Loucy (cell line): ENCODE measurements at regions not wholly inside any gene's neighbourhood (a gene's known extent, or its start where the extent isn't known, plus 50 kb on each side); places are given as distances from the start of the nearest gene placed in this dataset.

Experiments used
- H2AFZ ChIP-seq: fragments of 200-600 bp; sonication (generic); 2 replicates; pipeline ENCODE4 v1.6.0; 2016; ENCODE audit warnings: antibody characterized with exemption, mild to moderate bottlenecking, low read length, moderate library complexity
- H3F3A ChIP-seq: fragments of 200-600 bp; 2 replicates; pipeline ENCODE4 v1.6.0; 2016; ENCODE audit warnings: antibody characterized with exemption, low read depth, mild to moderate bottlenecking
- H3K27me3 ChIP-seq: fragments of 200-600 bp; sonication (generic); 2 replicates; pipeline ENCODE4 v1.6.1; 2014; ENCODE audit warnings: low read length, mild to moderate bottlenecking; ENCODE audit not compliant: insufficient read depth, poor library complexity, severe bottlenecking
- H3K36me3 ChIP-seq: fragments of 200-600 bp; sonication (generic); 2 replicates; pipeline ENCODE4 v1.6.1; 2016; ENCODE audit warnings: low read length; ENCODE audit not compliant: insufficient read depth
- H3K4me1 ChIP-seq: fragments of 200-600 bp; sonication (generic); 2 replicates; pipeline ENCODE4 v1.5.1; 2014; ENCODE audit warnings: low read length, mild to moderate bottlenecking; ENCODE audit not compliant: insufficient read depth, poor library complexity, severe bottlenecking
- H3K4me2 ChIP-seq: fragments of 200-600 bp; sonication (generic); 2 replicates; pipeline ENCODE4 v1.6.0; 2014; ENCODE audit warnings: antibody characterized with exemption, low read length, low read depth, mild to moderate bottlenecking; ENCODE audit not compliant: poor library complexity, severe bottlenecking
- H3K4me3 ChIP-seq: fragments of 200-600 bp; sonication (generic); 2 replicates; pipeline ENCODE4 v1.5.1; 2014; ENCODE audit warnings: low read length, mild to moderate bottlenecking, mixed read lengths; ENCODE audit not compliant: poor library complexity, severe bottlenecking
- H3K79me2 ChIP-seq: fragments of 200-600 bp; sonication (generic); 2 replicates; pipeline ENCODE4 v1.6.1; 2014; ENCODE audit warnings: low read length; ENCODE audit not compliant: insufficient read depth
- H3K9ac ChIP-seq: fragments of 200-600 bp; sonication (generic); 2 replicates; pipeline ENCODE4 v1.6.0; 2014; ENCODE audit warnings: mild to moderate bottlenecking, low read depth, low read length, moderate library complexity; ENCODE audit not compliant: poor library complexity, severe bottlenecking
- H3K9me2 ChIP-seq: fragments of 200-600 bp; sonication (generic); replicated peaks from 2 replicates; pipeline ENCODE4 v1.6.1; 2016; ENCODE audit warnings: low read depth, low read length, mixed read lengths
- H3K9me3 ChIP-seq: fragments of 200-600 bp; sonication (generic); 2 replicates; pipeline ENCODE4 v1.6.1; 2014; ENCODE audit warnings: mild to moderate bottlenecking, antibody characterized with exemption, low read length, low read depth; ENCODE audit not compliant: insufficient read depth
- H4K20me1 ChIP-seq: fragments of 200-600 bp; sonication (generic); 2 replicates; pipeline ENCODE4 v1.6.0; 2014; ENCODE audit warnings: antibody characterized with exemption, low read length, mild to moderate bottlenecking; ENCODE audit not compliant: insufficient read depth, poor library complexity, severe bottlenecking
- EZH2phosphoT487 ChIP-seq: fragments of 200-600 bp; IDR thresholded peaks from 2 replicates; pipeline ENCODE4 v1.6.1; 2018; ENCODE audit warnings: antibody characterized with exemption, mild to moderate bottlenecking, moderate library complexity, borderline replicate concordance
- TF ChIP-seq, protein P1 (sequence below): fragments of 200-600 bp; sonication (generic); conservative IDR thresholded peaks from 2 replicates; pipeline ENCODE4 v1.5.1; 2014; ENCODE audit warnings: mild to moderate bottlenecking, antibody characterized with exemption, low read length

DNA sequence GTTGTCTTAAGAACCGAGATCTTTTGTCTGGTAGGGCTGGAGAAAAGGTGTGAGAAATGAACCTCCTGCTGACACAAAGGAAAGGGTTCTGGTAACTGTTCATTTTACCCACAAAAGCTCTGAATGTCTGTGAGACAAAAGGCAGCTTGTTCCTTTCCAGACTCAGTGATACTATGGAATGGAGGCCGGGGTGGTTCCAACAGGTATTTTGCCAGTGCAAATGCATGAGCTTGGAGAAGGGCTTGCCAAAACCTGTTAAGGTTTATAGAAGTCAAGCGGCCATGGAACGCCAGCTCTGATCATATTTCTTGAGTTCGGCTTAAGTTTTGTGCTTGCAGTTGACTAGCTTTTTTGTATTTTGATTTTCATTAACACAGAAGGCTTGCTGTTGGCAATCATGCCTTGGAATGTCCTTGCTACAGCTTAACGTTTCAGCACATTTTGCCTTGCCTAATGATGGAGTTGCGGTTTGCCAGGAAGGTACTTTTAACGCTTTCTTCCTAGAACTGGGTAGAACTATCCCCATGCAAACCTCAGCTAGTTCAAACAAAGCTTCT lies 328.6 kb downstream of the PIK3R1 start:
- no peaks in the 10 kb centered on the region for H3K27me3 ChIP-seq
- no peak overlapping the region for H3K4me3 ChIP-seq
- H3K36me3 ChIP-seq = no peaks in the 10 kb centered on the region
- H3K9me2 ChIP-seq = no peaks in the 10 kb centered on the region
- no peaks in the 10 kb centered on the region for H3K79me2 ChIP-seq
- H3K9ac ChIP-seq = no peak overlapping the region
- H3K9me3 ChIP-seq = no peaks in the 10 kb centered on the region
- H2AFZ ChIP-seq = no peak overlapping the region
- H3K4me1 ChIP-seq = peaks cover 15% of the 10 kb centered on the region
- no peaks in the 10 kb centered on the region for H3F3A ChIP-seq
- TF ChIP-seq, protein P1, sequence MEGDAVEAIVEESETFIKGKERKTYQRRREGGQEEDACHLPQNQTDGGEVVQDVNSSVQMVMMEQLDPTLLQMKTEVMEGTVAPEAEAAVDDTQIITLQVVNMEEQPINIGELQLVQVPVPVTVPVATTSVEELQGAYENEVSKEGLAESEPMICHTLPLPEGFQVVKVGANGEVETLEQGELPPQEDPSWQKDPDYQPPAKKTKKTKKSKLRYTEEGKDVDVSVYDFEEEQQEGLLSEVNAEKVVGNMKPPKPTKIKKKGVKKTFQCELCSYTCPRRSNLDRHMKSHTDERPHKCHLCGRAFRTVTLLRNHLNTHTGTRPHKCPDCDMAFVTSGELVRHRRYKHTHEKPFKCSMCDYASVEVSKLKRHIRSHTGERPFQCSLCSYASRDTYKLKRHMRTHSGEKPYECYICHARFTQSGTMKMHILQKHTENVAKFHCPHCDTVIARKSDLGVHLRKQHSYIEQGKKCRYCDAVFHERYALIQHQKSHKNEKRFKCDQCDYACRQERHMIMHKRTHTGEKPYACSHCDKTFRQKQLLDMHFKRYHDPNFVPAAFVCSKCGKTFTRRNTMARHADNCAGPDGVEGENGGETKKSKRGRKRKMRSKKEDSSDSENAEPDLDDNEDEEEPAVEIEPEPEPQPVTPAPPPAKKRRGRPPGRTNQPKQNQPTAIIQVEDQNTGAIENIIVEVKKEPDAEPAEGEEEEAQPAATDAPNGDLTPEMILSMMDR = no peak
- no peak for TF ChIP-seq EZH2phosphoT487
- peak overlapping the region; percentile 28 for H3K4me2 ChIP-seq
- no peaks in the 10 kb centered on the region for H4K20me1 ChIP-seq

DNA sequence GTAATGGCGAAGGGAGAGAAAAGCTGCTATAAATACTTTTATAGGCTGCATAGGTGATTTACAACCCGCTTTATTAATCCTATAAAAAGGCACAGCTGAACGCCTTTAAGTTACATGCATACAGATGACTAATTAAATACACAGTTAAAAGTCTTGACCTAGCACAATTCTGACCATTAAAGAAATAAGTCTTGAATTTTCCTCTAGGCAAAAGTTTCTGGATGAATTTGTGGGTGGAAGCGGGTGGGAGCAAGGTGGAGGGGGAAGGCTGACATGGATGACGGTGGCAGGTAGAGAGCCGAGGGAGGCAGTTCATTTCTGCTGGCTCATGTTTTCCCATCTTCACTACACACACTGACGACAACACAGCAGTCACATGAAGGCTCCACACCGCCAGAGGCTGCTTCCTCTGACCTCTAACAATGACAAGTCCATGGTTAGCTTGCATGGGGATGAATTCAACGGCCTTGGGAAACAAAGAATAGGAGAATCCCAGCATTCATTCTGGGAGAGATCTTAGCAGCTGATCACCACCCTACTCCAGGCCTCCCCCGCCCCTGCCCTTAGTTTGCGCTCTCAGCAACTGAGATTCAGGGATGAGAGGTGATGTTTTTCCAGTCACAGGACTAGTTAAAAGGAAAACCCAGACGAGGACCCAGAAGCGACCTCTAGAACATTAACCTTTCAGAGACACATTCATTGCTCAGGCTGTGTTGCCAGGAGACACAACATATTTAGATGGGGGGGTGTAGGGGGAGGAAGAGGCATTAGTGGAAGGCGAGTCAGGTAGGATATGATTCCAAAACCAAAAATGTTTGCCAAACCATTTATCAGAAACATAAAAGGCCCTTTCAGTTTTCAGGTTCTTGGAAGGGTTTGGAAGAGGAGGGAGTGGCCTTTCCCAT lies 329.3 kb downstream of the PIK3R1 start:
- no peak overlapping the region for H3K9ac ChIP-seq
- no peaks in the 10 kb centered on the region for H3K9me2 ChIP-seq
- H2AFZ ChIP-seq = no peak overlapping the region
- no peaks in the 10 kb centered on the region for H4K20me1 ChIP-seq
- no peak overlapping the region for H3K4me3 ChIP-seq
- H3K4me1 ChIP-seq = peaks cover 15% of the 10 kb centered on the region
- H3K9me3 ChIP-seq = no peaks in the 10 kb centered on the region
- TF ChIP-seq, protein P1 = no peak
- no peak for TF ChIP-seq EZH2phosphoT487
- no peaks in the 10 kb centered on the region for H3F3A ChIP-seq
- peak overlapping the region; percentile 28 for H3K4me2 ChIP-seq
- no peaks in the 10 kb centered on the region for H3K79me2 ChIP-seq
- no peaks in the 10 kb centered on the region for H3K36me3 ChIP-seq
- no peaks in the 10 kb centered on the region for H3K27me3 ChIP-seq

DNA sequence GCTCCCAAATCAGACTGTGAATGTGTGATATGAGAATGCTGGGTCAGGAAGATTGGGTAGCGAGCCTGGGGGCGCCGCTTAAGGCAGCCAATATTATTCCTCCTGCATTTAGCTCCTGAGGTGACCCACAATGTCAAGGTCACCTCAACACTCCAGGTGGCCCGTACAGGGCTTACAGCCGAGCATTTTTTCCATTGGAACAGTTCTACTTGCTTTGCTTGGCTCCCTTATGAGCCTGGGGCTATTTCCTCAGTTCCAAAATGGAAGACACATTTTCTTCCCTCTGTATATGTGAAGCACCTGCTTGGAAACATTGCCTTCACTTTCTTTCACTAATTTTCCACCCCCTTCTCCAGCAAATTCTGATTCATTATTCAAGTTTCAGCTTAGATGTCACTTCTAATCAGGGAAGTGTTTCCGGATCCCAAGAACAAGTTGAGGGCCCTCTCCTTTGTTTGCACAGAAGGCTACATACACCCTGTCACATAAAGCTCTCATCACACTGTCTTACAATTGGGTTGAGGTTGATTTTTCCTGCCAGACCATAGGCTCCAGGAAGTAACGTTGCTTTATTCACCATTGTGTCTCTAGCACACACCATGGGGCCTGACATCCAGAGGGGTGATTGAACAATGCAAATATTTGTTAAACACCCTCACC lies 330.2 kb downstream of the PIK3R1 start:
- TF ChIP-seq, protein P1 = no peak
- TF ChIP-seq EZH2phosphoT487 = no peak
- Histone ChIP-seq H3K4me1 (peaks cover 15% of the 10 kb centered on the region), H4K20me1 (no peaks in the 10 kb centered on the region), H3K9me2 (no peaks in the 10 kb centered on the region), H3F3A (no peaks in the 10 kb centered on the region), H3K9me3 (no peaks in the 10 kb centered on the region), H3K4me3 (no peak overlapping the region), H2AFZ (no peak overlapping the region), H3K27me3 (no peaks in the 10 kb centered on the region), H3K4me2 (no peak overlapping the region), H3K36me3 (no peaks in the 10 kb centered on the region), H3K9ac (no peak overlapping the region), H3K79me2 (no peaks in the 10 kb centered on the region)
